ENCODE measurements at regions not wholly inside any gene's neighbourhood (a gene's known extent, or its start where the extent isn't known, plus 50 kb on each side); places are given as distances from the start of the nearest gene placed in this dataset.

DNA sequence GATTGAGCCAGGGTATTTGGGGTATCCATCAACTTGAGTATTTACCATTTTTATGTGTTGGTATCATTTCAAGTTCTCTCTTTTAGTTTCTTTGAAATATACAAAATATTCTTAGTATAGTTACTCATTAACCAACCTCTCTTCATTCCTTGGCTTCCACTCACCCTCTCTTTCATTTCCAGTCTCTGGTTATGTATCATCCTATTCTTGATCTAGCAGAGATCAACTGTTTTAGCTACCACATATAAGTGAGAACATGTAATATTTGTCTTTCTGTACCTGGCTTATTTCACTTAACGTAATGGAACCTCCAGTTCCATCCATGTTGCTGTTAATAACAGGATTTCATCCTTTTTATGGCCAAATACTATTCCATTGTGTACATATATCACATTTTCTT, 86.9 kb downstream of the DACT1 start:
- TF ChIP-seq POU2F2 (IDR thresholded peaks at IDR 0.05; ENCODE audit: low read depth, low read length), result no peak
- TF ChIP-seq PAX5 (IDR thresholded peaks at IDR 0.05; ENCODE audit: insufficient read depth, low read length, severe bottlenecking), result no peak
- no peak for TF ChIP-seq POLR2AphosphoS5 (IDR thresholded peaks at IDR 0.05; ENCODE audit: low read depth, low read length)
- no peak for TF ChIP-seq TAF1 (IDR thresholded peaks at IDR 0.05; ENCODE audit: low read depth, low read length)
- no peak for TF ChIP-seq SPI1 (IDR thresholded peaks at IDR 0.05; ENCODE audit: low read depth, low read length)
- TF ChIP-seq POLR2A (IDR thresholded peaks at IDR 0.05; ENCODE audit: low read depth, low read length), result no peak
- DNase-seq (ENCODE audit: insufficient read length, low spot score) (no peak), FAIRE-seq (no peak)

DNA sequence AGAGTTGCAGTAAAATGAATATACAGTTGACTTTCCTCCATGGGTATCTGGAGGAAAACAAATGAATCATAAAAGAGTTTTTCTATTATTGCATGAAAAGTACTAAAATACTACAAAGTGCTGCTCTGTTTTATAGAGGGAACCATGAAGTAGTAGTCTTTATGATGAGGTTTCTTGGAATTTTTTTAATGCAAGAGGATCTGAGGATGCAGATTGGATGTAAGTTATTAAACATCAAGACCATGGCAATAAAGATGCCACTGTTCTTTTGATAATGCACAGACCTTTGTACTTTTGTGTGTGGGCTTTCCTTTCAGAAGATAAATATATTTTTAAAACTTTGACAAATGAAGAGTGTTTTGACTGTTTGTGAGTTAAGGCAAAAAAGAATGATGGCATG, 87.5 kb downstream of the DACT1 start:
- TF ChIP-seq POLR2AphosphoS5 (IDR thresholded peaks at IDR 0.05; ENCODE audit: low read depth, low read length), result no peak
- TF ChIP-seq PAX5 (IDR thresholded peaks at IDR 0.05; ENCODE audit: insufficient read depth, low read length, severe bottlenecking), result no peak
- no peak for TF ChIP-seq POLR2A (IDR thresholded peaks at IDR 0.05; ENCODE audit: low read depth, low read length)
- TF ChIP-seq POU2F2 (IDR thresholded peaks at IDR 0.05; ENCODE audit: low read depth, low read length), result no peak
- no peak for TF ChIP-seq SPI1 (IDR thresholded peaks at IDR 0.05; ENCODE audit: low read depth, low read length)
- no peak for TF ChIP-seq TAF1 (IDR thresholded peaks at IDR 0.05; ENCODE audit: low read depth, low read length)
- no peak for DNase-seq (ENCODE audit: insufficient read length, low spot score)
- FAIRE-seq, result no peak

DNA sequence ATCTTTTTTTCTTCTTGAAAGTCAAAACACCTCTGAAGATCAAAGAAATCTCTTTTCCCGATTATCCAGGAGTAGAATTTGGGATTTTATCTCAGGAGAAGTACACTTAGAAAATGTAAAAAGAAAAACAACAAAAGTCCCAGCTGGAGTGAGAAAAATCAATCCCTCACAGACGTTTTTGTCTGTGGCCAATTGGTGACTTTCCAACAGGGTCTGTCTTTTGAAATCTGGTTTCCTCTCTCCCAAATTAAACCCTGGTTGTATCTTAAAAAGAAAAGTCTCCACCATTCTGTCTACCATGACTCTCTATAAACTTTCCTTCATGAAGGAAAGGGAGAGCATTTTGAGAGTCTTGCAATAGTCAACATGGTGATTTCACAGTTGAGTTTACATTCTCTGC, 88.1 kb downstream of the DACT1 start:
- FAIRE-seq, result no peak
- TF ChIP-seq SPI1 (IDR thresholded peaks at IDR 0.05; ENCODE audit: low read depth, low read length), result no peak
- no peak for TF ChIP-seq POLR2AphosphoS5 (IDR thresholded peaks at IDR 0.05; ENCODE audit: low read depth, low read length)
- TF ChIP-seq TAF1 (IDR thresholded peaks at IDR 0.05; ENCODE audit: low read depth, low read length), result no peak
- TF ChIP-seq POLR2A (IDR thresholded peaks at IDR 0.05; ENCODE audit: low read depth, low read length), result no peak
- TF ChIP-seq POU2F2 (IDR thresholded peaks at IDR 0.05; ENCODE audit: low read depth, low read length), result no peak
- no peak for TF ChIP-seq PAX5 (IDR thresholded peaks at IDR 0.05; ENCODE audit: insufficient read depth, low read length, severe bottlenecking)
- no peak for DNase-seq (ENCODE audit: insufficient read length, low spot score)

DNA sequence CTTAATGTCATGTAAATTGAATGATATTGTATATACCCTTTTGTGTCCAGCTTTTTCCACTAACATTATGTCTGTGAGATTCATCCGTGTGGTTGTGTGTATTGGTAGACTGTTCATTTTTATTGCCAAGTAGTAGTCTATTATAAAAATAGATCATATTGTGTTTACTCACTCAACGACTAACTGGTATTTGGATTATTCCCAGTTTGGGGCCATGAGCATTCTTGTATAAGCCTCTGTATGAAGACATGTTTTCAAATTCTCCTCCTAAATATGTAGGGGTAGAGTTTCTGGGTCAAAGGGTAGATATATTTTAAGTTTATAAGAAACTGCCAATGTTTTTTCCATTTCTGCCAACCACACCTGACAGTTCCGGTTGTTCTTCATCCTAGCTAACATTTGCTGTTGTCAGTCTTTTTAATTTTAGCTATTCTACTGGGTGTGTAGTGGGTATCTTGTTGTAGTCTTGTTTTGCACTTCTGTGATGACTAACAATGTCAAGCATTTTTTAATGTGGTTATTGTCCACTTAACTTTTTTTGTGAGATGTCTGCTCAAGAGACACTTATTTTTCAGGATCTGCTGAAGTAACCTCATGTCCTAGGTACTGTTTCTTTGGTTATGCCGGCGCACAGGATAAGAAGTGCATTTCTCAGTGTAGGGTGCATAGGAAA, 93.2 kb downstream of the DACT1 start:
- FAIRE-seq (no peak), DNase-seq (ENCODE audit: insufficient read length, low spot score) (no peak)
- TF ChIP-seq POLR2AphosphoS5 (IDR thresholded peaks at IDR 0.05; ENCODE audit: low read depth, low read length) (no peak), SPI1 (IDR thresholded peaks at IDR 0.05; ENCODE audit: low read depth, low read length) (no peak), POU2F2 (IDR thresholded peaks at IDR 0.05; ENCODE audit: low read depth, low read length) (no peak), POLR2A (IDR thresholded peaks at IDR 0.05; ENCODE audit: low read depth, low read length) (no peak), TAF1 (IDR thresholded peaks at IDR 0.05; ENCODE audit: low read depth, low read length) (no peak), PAX5 (IDR thresholded peaks at IDR 0.05; ENCODE audit: insufficient read depth, low read length, severe bottlenecking) (no peak)

DNA sequence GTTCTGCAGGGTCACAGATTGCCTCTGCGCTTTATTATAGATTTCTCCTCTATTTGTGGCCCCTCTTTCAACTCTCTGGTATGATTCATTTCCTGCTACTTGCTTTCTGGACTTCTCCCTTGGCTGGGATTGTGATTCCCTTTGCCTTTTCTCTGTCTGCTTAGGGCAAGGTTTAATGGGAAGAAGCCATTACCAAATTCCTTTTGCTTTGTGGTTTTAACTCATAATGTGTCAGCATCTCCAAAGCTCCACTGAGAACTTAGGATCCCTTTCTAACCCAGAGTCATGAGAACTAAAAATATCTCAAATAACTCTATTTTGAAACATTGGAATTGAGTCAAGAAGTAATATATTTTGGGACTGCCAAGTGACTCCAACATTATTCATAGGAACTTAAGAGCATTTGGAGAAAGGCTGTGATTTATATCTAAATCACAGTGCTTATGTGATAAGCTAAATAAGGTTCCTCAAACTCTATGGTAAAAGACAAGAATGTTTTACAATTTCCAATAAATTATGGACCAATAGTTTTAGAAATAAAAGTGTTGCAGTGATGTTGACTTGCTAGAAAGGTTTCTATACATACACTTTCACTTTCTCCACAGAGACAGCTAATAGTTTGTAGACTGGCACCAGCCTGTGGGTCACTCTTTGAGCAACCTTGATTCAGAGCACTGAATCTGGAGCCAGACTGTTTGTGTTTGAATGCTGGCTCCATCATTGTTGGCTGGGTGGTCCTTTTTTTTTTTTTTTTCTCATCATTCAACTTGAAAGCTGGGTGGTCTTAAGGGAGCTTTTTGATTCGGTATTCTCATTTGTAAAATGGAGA, 93.9 kb downstream of the DACT1 start:
- no peak for DNase-seq (ENCODE audit: insufficient read length, low spot score)
- no peak for FAIRE-seq

DNA sequence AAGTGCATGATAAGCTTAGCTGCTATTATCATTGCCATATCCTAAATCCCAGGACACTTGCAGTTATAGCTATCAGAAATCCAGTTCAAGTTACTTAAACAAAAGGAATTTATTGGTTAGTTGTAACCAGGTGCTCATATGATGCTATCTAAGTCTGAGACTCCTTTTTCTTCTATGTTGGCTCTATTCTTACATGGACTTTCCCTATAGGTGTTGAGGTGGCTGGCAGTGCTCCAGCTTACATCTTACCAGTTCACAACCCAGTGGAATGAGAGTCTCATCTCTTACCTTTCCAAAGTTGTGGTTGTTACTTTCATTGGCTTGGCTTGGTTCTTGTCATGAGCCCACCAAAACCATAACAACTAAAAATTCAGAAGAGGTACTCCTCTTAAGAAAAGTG, 94.6 kb downstream of the DACT1 start:
- no peak for TF ChIP-seq POU2F2 (IDR thresholded peaks at IDR 0.05; ENCODE audit: low read depth, low read length)
- TF ChIP-seq POLR2A (IDR thresholded peaks at IDR 0.05; ENCODE audit: low read depth, low read length), result no peak
- no peak for TF ChIP-seq SPI1 (IDR thresholded peaks at IDR 0.05; ENCODE audit: low read depth, low read length)
- TF ChIP-seq PAX5 (IDR thresholded peaks at IDR 0.05; ENCODE audit: insufficient read depth, low read length, severe bottlenecking), result no peak
- TF ChIP-seq POLR2AphosphoS5 (IDR thresholded peaks at IDR 0.05; ENCODE audit: low read depth, low read length), result no peak
- TF ChIP-seq TAF1 (IDR thresholded peaks at IDR 0.05; ENCODE audit: low read depth, low read length), result no peak
- no peak for DNase-seq (ENCODE audit: insufficient read length, low spot score)
- no peak for FAIRE-seq

More for the DNA sequence above, 93.9 kb downstream of the DACT1 start:
- TF ChIP-seq SPI1 (IDR thresholded peaks at IDR 0.05; ENCODE audit: low read depth, low read length) (no peak), POU2F2 (IDR thresholded peaks at IDR 0.05; ENCODE audit: low read depth, low read length) (no peak), POLR2AphosphoS5 (IDR thresholded peaks at IDR 0.05; ENCODE audit: low read depth, low read length) (no peak), PAX5 (IDR thresholded peaks at IDR 0.05; ENCODE audit: insufficient read depth, low read length, severe bottlenecking) (no peak), POLR2A (IDR thresholded peaks at IDR 0.05; ENCODE audit: low read depth, low read length) (no peak), TAF1 (IDR thresholded peaks at IDR 0.05; ENCODE audit: low read depth, low read length) (no peak)

DNA sequence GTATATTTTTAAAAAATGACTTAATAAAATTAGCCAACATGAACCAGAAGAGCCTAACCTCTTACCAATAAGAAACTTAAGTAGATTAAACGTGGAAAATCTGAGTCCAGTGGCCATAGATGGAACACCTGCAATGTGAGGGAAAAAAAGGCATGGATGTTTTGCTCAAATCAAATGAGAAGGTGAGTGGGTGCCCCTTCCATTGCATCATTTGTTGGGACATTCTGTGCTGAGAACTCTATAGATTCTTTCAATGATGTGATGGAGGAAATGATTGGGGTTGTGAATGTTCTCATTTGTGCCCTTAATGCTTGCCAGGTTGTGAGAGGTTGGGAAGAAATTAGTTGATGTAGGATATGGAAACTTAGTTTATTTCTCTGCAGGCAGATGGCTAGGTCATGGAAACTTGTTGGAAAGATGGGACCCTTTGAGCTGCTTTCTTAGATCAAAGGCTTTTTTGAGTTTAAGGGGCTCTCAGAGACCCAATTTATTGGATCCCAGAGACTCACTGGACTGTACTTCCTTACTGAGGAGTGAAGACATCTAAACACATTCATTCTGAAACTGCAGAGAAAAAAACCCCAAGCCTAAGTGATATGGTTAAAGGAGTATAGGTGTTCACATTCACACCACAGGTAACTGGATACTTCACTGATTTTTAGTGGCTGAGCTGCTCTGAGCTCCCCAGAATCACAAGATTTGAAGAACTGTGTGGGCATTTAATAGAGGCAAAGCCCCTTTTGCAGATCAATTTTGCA, 95.9 kb downstream of the DACT1 start:
- TF ChIP-seq POLR2A (IDR thresholded peaks at IDR 0.05; ENCODE audit: low read depth, low read length) (no peak), TAF1 (IDR thresholded peaks at IDR 0.05; ENCODE audit: low read depth, low read length) (no peak), PAX5 (IDR thresholded peaks at IDR 0.05; ENCODE audit: insufficient read depth, low read length, severe bottlenecking) (no peak), POU2F2 (IDR thresholded peaks at IDR 0.05; ENCODE audit: low read depth, low read length) (no peak), SPI1 (IDR thresholded peaks at IDR 0.05; ENCODE audit: low read depth, low read length) (no peak), POLR2AphosphoS5 (IDR thresholded peaks at IDR 0.05; ENCODE audit: low read depth, low read length) (no peak)
- DNase-seq (ENCODE audit: insufficient read length, low spot score) (no peak), FAIRE-seq (no peak)

DNA sequence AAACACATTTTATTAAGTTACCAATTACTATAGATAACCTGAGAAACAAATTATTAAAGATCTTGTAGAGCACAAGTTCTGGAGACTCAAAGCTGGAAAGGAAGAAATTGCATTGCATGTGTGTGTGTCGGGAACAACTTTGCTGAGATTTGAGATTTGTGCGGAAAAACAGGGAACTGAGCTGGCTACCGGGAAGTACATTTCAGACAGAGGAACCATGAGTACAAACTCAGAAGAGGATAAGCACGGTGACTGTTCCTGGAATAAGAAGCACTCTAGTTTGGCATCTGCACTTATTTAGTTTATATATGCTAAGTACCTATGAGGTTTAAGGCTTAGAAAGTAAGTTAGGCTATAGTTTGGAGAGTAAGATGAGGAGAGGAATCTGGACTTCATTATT, 97.8 kb downstream of the DACT1 start:
- no peak for DNase-seq (ENCODE audit: insufficient read length, low spot score)
- TF ChIP-seq TAF1 (IDR thresholded peaks at IDR 0.05; ENCODE audit: low read depth, low read length) (no peak), PAX5 (IDR thresholded peaks at IDR 0.05; ENCODE audit: insufficient read depth, low read length, severe bottlenecking) (no peak)
- FAIRE-seq, result no peak

DNA sequence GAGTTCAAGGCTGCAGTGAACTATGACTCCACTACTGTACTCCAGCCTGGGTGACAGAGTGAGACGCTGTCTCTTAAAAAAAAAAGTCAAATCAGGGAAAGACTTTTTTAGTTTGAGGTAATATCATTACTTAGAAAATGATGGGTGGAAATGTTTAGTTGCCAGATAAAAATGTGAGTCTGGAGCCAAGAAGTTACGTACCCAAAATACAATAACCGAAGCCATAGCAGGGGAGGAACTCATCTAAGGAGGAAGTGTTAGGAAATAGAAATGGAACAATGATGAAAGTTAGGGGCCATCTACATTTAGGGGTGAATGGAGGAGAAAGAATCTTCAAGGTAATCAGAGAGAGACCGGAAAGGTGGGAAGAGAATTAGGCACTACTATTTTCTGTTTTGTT, 98.8 kb downstream of the DACT1 start:
- DNase-seq (ENCODE audit: insufficient read length, low spot score) (no peak), FAIRE-seq (no peak)
- TF ChIP-seq POLR2A (IDR thresholded peaks at IDR 0.05; ENCODE audit: low read depth, low read length) (no peak), POU2F2 (IDR thresholded peaks at IDR 0.05; ENCODE audit: low read depth, low read length) (no peak), TAF1 (IDR thresholded peaks at IDR 0.05; ENCODE audit: low read depth, low read length) (no peak), POLR2AphosphoS5 (IDR thresholded peaks at IDR 0.05; ENCODE audit: low read depth, low read length) (no peak), SPI1 (IDR thresholded peaks at IDR 0.05; ENCODE audit: low read depth, low read length) (no peak), PAX5 (IDR thresholded peaks at IDR 0.05; ENCODE audit: insufficient read depth, low read length, severe bottlenecking) (no peak)
